ENCODE measurements at regions not wholly inside any gene's neighbourhood (a gene's known extent, or its start where the extent isn't known, plus 50 kb on each side); places are given as distances from the start of the nearest gene placed in this dataset.
"Not testable (repeated sequence)": the region's sequence is repeated elsewhere in the genome, so short reads cannot be mapped to it uniquely, and the experiment has no call there.

DNA sequence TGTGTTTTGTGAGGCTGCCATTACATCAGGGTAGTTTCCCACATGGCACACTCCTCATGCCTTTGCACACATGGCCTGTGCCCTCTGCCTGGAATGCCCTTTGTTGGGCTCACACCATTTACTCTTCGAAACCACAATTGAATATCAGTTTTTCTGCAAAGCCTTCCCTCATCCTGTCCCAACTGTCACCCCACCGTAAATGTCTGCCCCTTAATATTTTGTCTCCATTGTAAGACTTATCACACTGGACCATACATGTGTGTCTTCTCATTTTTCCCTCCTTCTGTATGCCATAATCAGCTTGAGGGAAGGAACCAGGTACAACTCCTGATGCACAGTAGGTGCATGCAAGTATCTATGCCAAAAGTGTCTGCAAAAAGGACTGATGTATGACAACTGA, 62.7 kb upstream of the TMEM252 start:
- intact Hi-C loops (cut with DNase I; ENCODE audit: low total_unique reads), result no loop called here
- in situ Hi-C loops (cut with MboI; ENCODE audit: low pct_ligation_motif_present in 1 of 4, low pct_unique_long_range_greater_than_20kb in 1 of 4, low sequenced_read_pairs in 3 of 4), result no loop called here
- H3K4me1 ChIP-seq, result no peaks in the 10 kb centered on the region
- H3K27ac ChIP-seq, result no peak overlapping the region
- 88 to 94% methylated on average over 2 of the region's 2 CpGs for WGBS, 2 donors (ENCODE audit: low coverage in 1 of 2)
- TF ChIP-seq POLR2AphosphoS5 (IDR thresholded peaks at IDR 0.05), result no peak
- H3K4me3 ChIP-seq, result no peak overlapping the region
- H3K9me3 ChIP-seq, result no peaks in the 10 kb centered on the region
- DNase-seq, result no peak
- no peaks in the 10 kb centered on the region for H3K36me3 ChIP-seq
- H3K27me3 ChIP-seq, result no peaks in the 10 kb centered on the region

DNA sequence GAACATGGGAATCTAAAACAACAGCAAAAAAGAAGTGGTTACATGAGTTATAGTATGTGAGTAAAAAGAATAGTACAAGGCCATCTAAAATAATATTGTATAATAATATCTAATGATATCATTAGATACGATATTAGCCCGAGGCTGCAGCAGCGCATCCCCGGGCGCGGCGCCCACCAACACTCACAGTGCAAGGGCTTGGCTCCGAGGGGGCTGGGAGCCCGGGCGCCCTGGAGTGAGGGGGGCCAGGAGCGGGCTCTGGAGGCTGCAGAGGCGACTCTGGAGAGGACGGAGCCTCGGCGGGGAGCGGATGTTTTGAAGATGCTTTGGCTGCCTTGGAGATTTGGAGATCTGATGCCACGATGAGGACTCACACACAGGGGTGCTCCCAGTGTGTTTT, 68.1 kb upstream of the TMEM252 start:
- intact Hi-C loops (cut with DNase I; ENCODE audit: low total_unique reads), result no loop called here
- no peaks in the 10 kb centered on the region for H3K9me3 ChIP-seq
- H3K27me3 ChIP-seq, result no peaks in the 10 kb centered on the region
- 86% methylated on average over 17 of the region's 17 CpGs; no CpG with 5 or more reads in 1 of the 2 donors for WGBS, 2 donors (ENCODE audit: low coverage in 1 of 2)
- no peak overlapping the region for H3K27ac ChIP-seq
- H3K4me1 ChIP-seq, result peaks cover 0 to 4% (median 0%) of the 10 kb centered on the region in 4 donors
- no peak overlapping the region for H3K4me3 ChIP-seq
- no peak for TF ChIP-seq CTCF (IDR thresholded peaks at IDR 0.05)
- DNase-seq, result no peak
- in situ Hi-C loops (cut with MboI; ENCODE audit: low pct_ligation_motif_present in 1 of 4, low pct_unique_long_range_greater_than_20kb in 1 of 4, low sequenced_read_pairs in 3 of 4), result no loop called here
- H3K36me3 ChIP-seq, result no peaks in the 10 kb centered on the region

- peaks cover 0 to 4% (median 0%) of the 10 kb centered on the region in 4 donors for H3K4me1 ChIP-seq
- intact Hi-C loops (cut with DNase I; ENCODE audit: low total_unique reads), result no loop called here
- in situ Hi-C loops (cut with MboI; ENCODE audit: low pct_ligation_motif_present in 1 of 4, low pct_unique_long_range_greater_than_20kb in 1 of 4, low sequenced_read_pairs in 3 of 4), result no loop called here
- TF ChIP-seq POLR2AphosphoS5 (IDR thresholded peaks at IDR 0.05), result no peak
- TF ChIP-seq POLR2A (IDR thresholded peaks at IDR 0.05), result no peak
- no peak for TF ChIP-seq EP300 (IDR thresholded peaks at IDR 0.05; ENCODE audit: low read depth)
- no peak for TF ChIP-seq CTCF (IDR thresholded peaks at IDR 0.05)
- no peaks in the 10 kb centered on the region for H3K36me3 ChIP-seq
- no peak overlapping the region for H3K27ac ChIP-seq
- no peak overlapping the region for H3K4me3 ChIP-seq
- DNase-seq, result no peak
- H3K9me3 ChIP-seq, result no peaks in the 10 kb centered on the region
- 17 to 48% methylated on average over 2 to 7 of the region's 7 CpGs for WGBS, 2 donors (ENCODE audit: low coverage in 1 of 2)
- H3K27me3 ChIP-seq, result no peaks in the 10 kb centered on the region
Measured at GRCh38 chr9:68609901-68610415, 69.3 kb upstream of the TMEM252 start.

DNA sequence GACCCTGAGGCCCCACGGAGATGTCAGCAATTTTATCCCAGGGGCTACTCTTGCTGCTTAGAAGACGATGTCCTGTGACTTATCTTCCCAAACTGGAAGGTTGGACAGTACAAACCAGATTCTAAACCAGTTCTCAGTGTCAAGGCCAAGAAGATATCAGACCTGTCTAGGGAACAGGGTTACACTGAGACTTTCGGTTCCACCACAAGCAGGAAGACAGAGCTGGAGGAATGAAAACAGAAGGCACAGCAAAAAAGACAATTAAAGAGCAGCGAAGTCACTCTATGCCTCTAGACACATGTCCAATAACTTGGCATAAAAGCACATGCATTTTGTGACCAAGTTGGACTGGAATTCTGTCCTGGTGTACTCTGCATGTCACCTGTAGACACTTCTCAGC, 73.4 kb upstream of the TMEM252 start:
- intact Hi-C loops (cut with DNase I; ENCODE audit: low total_unique reads) (no loop called here), in situ Hi-C loops (cut with MboI; ENCODE audit: low pct_ligation_motif_present in 1 of 4, low pct_unique_long_range_greater_than_20kb in 1 of 4, low sequenced_read_pairs in 3 of 4) (no loop called here)
- Histone ChIP-seq H3K4me3 (no peak overlapping the region), H3K27ac (no peak overlapping the region), H3K27me3 (no peaks in the 10 kb centered on the region), H3K9me3 (no peaks in the 10 kb centered on the region), H3K36me3 (no peaks in the 10 kb centered on the region), H3K4me1 (peaks cover 0 to 4% (median 0%) of the 10 kb centered on the region in 4 donors)
- DNase-seq, result no peak
- 87 to 94% methylated on average over 2 to 4 of the region's 4 CpGs for WGBS, 2 donors (ENCODE audit: low coverage in 1 of 2)
- TF ChIP-seq CTCF (IDR thresholded peaks at IDR 0.05), result no peak
- TF ChIP-seq POLR2A (IDR thresholded peaks at IDR 0.05), result no peak
- TF ChIP-seq POLR2AphosphoS5 (IDR thresholded peaks at IDR 0.05), result no peak
- TF ChIP-seq EP300 (IDR thresholded peaks at IDR 0.05; ENCODE audit: low read depth), result no peak

DNA sequence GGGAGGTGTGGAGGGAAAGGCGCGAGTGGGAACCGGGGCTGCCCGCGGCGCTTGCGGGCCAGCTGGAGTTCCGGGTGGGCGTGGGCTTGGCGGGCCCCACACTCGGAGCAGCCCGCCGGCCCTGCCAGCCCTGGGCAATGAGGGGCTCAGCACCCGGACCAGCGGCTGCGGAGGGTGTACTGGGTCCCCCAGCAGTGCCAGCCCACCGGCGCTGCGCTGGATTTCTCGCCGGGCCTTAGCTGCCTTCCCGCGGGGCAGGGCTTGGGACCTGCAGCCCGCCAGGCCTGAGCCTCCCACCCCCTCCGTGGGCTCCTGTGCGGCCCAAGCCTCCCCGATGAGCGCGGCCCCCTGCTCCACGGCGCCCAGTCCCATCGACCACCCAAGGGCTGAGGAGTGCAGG, 76.3 kb upstream of the TMEM252 start:
- in situ Hi-C loops (cut with MboI; ENCODE audit: low pct_ligation_motif_present in 1 of 4, low pct_unique_long_range_greater_than_20kb in 1 of 4, low sequenced_read_pairs in 3 of 4); H3K27me3 ChIP-seq; H3K9me3 ChIP-seq; H3K4me1 ChIP-seq; intact Hi-C loops (cut with DNase I; ENCODE audit: low total_unique reads); DNase-seq; H3K4me3 ChIP-seq; H3K36me3 ChIP-seq; H3K27ac ChIP-seq: not testable (repeated sequence)
- 93% methylated on average over 11 of the region's 32 CpGs; no CpG with 5 or more reads in 1 of the 2 donors for WGBS, 2 donors (ENCODE audit: low coverage in 1 of 2)

Measured in transverse colon (tissue), 4 donors.